Loucy (cell line): ENCODE measurements at regions not wholly inside any gene's neighbourhood (a gene's known extent, or its start where the extent isn't known, plus 50 kb on each side); places are given as distances from the start of the nearest gene placed in this dataset.

Experiments used
- EZH2phosphoT487 ChIP-seq: fragments of 200-600 bp; IDR thresholded peaks from 2 replicates; pipeline ENCODE4 v1.6.1; 2018; ENCODE audit warnings: antibody characterized with exemption, mild to moderate bottlenecking, moderate library complexity, borderline replicate concordance
- TF ChIP-seq, protein P1 (sequence below): fragments of 200-600 bp; sonication (generic); conservative IDR thresholded peaks from 2 replicates; pipeline ENCODE4 v1.5.1; 2014; ENCODE audit warnings: mild to moderate bottlenecking, antibody characterized with exemption, low read length

DNA sequence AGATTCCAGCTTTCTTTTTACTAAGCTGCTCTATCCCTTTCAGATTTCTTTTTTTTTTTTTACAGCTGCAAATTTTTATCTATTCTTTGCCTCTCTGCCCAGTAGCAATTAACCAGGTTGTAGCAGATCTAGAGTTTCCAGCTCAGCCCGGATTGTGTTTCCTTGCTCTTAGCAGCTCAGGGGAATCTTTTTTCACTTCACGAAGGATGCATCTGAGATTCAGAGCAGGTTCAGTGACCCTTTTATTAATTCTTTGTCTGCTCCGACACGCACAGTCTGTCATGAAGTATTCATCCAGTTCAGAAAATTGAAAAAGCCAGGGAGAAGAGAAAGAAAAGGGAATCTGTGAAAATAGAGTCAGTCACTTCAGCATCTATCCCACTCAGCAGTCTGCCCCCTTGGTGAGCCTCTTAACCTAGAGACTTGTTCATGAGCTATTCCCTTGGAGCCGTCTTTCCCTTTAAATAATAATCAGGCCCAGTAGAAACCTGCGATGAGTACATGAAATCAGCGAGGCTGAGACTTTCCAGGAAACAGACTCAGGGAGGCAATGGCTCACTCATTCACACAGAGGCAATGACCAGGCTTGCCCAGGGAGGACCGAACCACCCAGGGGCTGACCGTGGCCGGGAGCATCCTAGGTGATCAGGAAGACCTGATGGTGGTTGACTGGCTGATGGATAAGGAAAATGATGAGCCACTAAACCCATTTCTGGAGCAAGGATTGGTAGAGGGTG lies 103.4 kb upstream of the ITGA6 start:
- TF ChIP-seq, protein P1, sequence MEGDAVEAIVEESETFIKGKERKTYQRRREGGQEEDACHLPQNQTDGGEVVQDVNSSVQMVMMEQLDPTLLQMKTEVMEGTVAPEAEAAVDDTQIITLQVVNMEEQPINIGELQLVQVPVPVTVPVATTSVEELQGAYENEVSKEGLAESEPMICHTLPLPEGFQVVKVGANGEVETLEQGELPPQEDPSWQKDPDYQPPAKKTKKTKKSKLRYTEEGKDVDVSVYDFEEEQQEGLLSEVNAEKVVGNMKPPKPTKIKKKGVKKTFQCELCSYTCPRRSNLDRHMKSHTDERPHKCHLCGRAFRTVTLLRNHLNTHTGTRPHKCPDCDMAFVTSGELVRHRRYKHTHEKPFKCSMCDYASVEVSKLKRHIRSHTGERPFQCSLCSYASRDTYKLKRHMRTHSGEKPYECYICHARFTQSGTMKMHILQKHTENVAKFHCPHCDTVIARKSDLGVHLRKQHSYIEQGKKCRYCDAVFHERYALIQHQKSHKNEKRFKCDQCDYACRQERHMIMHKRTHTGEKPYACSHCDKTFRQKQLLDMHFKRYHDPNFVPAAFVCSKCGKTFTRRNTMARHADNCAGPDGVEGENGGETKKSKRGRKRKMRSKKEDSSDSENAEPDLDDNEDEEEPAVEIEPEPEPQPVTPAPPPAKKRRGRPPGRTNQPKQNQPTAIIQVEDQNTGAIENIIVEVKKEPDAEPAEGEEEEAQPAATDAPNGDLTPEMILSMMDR, result no peak
- TF ChIP-seq EZH2phosphoT487, result no peak
